K562 (cell line): ENCODE measurements at regions not wholly inside any gene's neighbourhood (a gene's known extent, or its start where the extent isn't known, plus 50 kb on each side); places are given as distances from the start of the nearest gene placed in this dataset.

Experiments used
- CHD1 ChIP-seq: fragments of 200-600 bp; sonication (generic); IDR thresholded peaks from one replicate; pipeline ENCODE4 v1.6.1; 2012; ENCODE audit warnings: mild to moderate bottlenecking, moderate library complexity, low read length, inconsistent platforms
- TF ChIP-seq, protein P1 (sequence below): sonication (generic); formaldehyde crosslinking; IDR thresholded peaks from 2 replicates; pipeline ENCODE4 v1.8.0; 2022; ENCODE audit warnings: mild to moderate bottlenecking, missing genetic modification reagents

DNA sequence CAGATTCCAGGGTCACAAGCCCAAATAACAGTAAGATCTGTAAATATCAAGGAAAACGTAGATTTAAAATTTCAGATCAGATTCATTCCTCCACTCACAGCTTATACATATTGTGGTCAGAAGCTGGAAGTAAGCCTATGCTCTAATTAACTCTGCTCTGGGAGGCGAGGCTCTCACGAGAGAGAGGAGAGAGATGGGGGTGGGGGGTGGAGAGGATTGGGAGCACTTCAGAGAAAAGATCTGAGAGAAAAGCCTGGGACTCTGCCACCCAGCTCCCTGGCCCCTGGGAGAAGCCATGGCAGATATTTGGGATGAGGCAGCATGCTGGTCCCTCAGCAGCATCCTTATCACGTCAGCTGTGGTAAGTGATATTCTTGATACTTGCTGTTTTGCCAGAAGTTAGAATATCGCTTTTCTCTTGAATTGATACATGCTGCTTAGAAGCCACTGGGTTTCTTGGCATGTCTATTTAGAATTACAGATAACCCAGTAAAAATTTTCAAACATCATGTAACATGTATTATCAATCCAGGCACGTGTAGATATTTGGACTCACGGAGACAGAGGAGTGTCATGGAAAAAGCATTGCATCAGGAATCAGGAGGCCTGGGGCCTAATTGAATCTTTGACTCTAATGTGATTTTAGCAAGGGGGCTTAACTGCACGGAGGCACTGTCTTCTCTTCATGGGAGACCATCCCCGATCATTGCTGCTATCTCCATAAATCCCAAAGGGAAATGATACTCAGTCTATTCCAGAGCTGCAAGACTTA is 265.4 kb downstream of the HRH4 start:
- TF ChIP-seq, protein P1, sequence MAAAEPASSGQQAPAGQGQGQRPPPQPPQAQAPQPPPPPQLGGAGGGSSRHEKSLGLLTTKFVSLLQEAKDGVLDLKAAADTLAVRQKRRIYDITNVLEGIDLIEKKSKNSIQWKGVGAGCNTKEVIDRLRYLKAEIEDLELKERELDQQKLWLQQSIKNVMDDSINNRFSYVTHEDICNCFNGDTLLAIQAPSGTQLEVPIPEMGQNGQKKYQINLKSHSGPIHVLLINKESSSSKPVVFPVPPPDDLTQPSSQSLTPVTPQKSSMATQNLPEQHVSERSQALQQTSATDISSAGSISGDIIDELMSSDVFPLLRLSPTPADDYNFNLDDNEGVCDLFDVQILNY (CRISPR knock-in tag) = no peak
- TF ChIP-seq CHD1 = no peak
